H1 (cell line): ENCODE measurements at regions not wholly inside any gene's neighbourhood (a gene's known extent, or its start where the extent isn't known, plus 50 kb on each side); places are given as distances from the start of the nearest gene placed in this dataset.

Experiments
- CTCF ChIA-PET: fragments of 300-600 bp; sonication (Branson Sonifier 250); formaldehyde crosslinking; loops from one replicate; lab custom pipeline; 2021; ENCODE audit not compliant: partially characterized antibody; lab: Charles Lee
- POLR2A ChIA-PET: fragments of 300-600 bp; sonication (Branson Sonifier 250); formaldehyde crosslinking; loops from one replicate; lab custom pipeline; 2021; ENCODE audit warnings: inconsistent platforms; ENCODE audit not compliant: partially characterized antibody; lab: Charles Lee
- DNase-seq, 2 experiments: peaks; one replicate each; pipeline versions ENCODE4 v3.0.0 to v3.0.0-alpha.2; 2010 to 2022; ENCODE audit warnings: low spot score in 2 of 2, low read depth in 1 of 2, mixed read lengths in 1 of 2
- FAIRE-seq: peaks from 2 replicates; lab custom pipeline; 2011; peaks lifted over from hg19 to GRCh38; lab: Jason Lieb, UNC
- H2AFZ ChIP-seq: 2 replicates; pipeline ENCODE4 v1.8.1; 2012; ENCODE audit warnings: low read length, inconsistent platforms
- H2AK5ac ChIP-seq: 2 replicates; pipeline ENCODE4 v1.6.1; 2013; ENCODE audit warnings: low read depth, low read length
- H2BK120ac ChIP-seq: replicated peaks from 2 replicates; pipeline ENCODE3; 2013; ENCODE audit warnings: low read depth, low read length, inconsistent platforms
- H2BK12ac ChIP-seq: 2 replicates; pipeline ENCODE4 v1.6.1; 2013; ENCODE audit warnings: low read depth, low read length
- H2BK15ac ChIP-seq: 2 replicates; pipeline ENCODE4 v1.6.1; 2013; ENCODE audit warnings: low read length
- H2BK20ac ChIP-seq: 2 replicates; pipeline ENCODE4 v1.6.1; 2013; ENCODE audit warnings: low read length
- H2BK5ac ChIP-seq: 2 replicates; pipeline ENCODE4 v1.6.1; 2013; ENCODE audit warnings: low read depth, low read length
- H3K14ac ChIP-seq: 2 replicates; pipeline ENCODE4 v1.6.1; 2013; ENCODE audit warnings: inconsistent platforms; ENCODE audit not compliant: insufficient read length
- H3K18ac ChIP-seq: 2 replicates; pipeline ENCODE4 v1.6.1; 2013; ENCODE audit warnings: low read length; ENCODE audit errors: extremely low read depth
- H3K23ac ChIP-seq: 2 replicates; pipeline ENCODE4 v1.6.1; 2013; ENCODE audit warnings: inconsistent platforms; ENCODE audit not compliant: insufficient read length
- H3K23me2 ChIP-seq: 2 replicates; pipeline ENCODE4 v1.6.1; 2013; ENCODE audit warnings: low read depth, low read length
- H3K27ac ChIP-seq: 2 replicates; pipeline ENCODE4 v1.6.1; 2011; ENCODE audit warnings: low read depth, low read length, inconsistent platforms
- H3K27me3 ChIP-seq, 4 experiments: replicated peaks in 1 of 4; 1 replicate in 1 of 4; 2 replicates in 3 of 4; pipeline versions ENCODE4 v1.6.1 to v1.8.1; 2011 to 2013; ENCODE audit warnings: low read length in 3 of 4, mild to moderate bottlenecking in 3 of 4, inconsistent platforms in 2 of 4, mixed read lengths in 2 of 4, moderate library complexity in 1 of 4; ENCODE audit not compliant: control insufficient read depth in 3 of 4, insufficient read depth in 3 of 4; ENCODE audit errors: extremely low read depth in 1 of 4
- H3K36me3 ChIP-seq, 4 experiments: 2 replicates each; pipeline versions ENCODE4 v1.6.1 to v1.8.1; 2011 to 2013; ENCODE audit warnings: mild to moderate bottlenecking in 4 of 4, low read length in 3 of 4, moderate library complexity in 2 of 4, control low read depth in 1 of 4, inconsistent platforms in 1 of 4; ENCODE audit not compliant: insufficient read depth in 4 of 4, control insufficient read depth in 2 of 4
- H3K4ac ChIP-seq: replicated peaks from 2 replicates; pipeline ENCODE3; 2013; ENCODE audit warnings: low read length, low read depth, mixed read lengths, inconsistent platforms; ENCODE audit not compliant: insufficient read length
- H3K4me1 ChIP-seq, 4 experiments: replicated peaks in 1 of 4; 1 replicate in 1 of 4; 2 replicates in 3 of 4; pipeline versions ENCODE4 v1.6.1 to v1.8.1; 2011 to 2013; ENCODE audit warnings: low read length in 3 of 4, inconsistent platforms in 2 of 4, mixed read lengths in 1 of 4; ENCODE audit not compliant: insufficient read depth in 4 of 4, control insufficient read depth in 3 of 4
- H3K4me2 ChIP-seq, 2 experiments: 2 replicates each; pipeline versions ENCODE4 v1.6.1 to v1.8.1; 2011 to 2013; ENCODE audit warnings: low read depth in 2 of 2, low read length in 2 of 2, control low read depth in 1 of 2, inconsistent platforms in 1 of 2, mild to moderate bottlenecking in 1 of 2; ENCODE audit not compliant: insufficient read depth in 1 of 2
- H3K4me3 ChIP-seq, 4 experiments: fragments of 200-600, 300-600 bp in 1 of 4; sonication (generic), shearing (Covaris generic), sonication (Bioruptor Twin) in 1 of 4; 2 replicates each; pipeline versions ENCODE4 v1.5.1 to v1.8.1; 2011 to 2016; ENCODE audit warnings: low read length in 4 of 4, low read depth in 3 of 4, control low read depth in 2 of 4, inconsistent platforms in 2 of 4, mild to moderate bottlenecking in 2 of 4, mixed read lengths in 1 of 4, moderate library complexity in 1 of 4; ENCODE audit not compliant: insufficient read depth in 2 of 4; ENCODE audit errors: extremely low read depth in 1 of 4
- H3K56ac ChIP-seq: replicated peaks from 2 replicates; pipeline ENCODE3; 2013; ENCODE audit warnings: low read depth, mild to moderate bottlenecking, mixed read lengths, low read length, inconsistent platforms; ENCODE audit not compliant: insufficient read length
- H3K79me1 ChIP-seq: 2 replicates; pipeline ENCODE4 v1.6.1; 2013; ENCODE audit warnings: low read depth, low read length, control low read depth
- H3K79me2 ChIP-seq, 2 experiments: 2 replicates each; pipeline versions ENCODE4 v1.6.1 to v1.8.1; 2012 to 2013; ENCODE audit warnings: low read length in 2 of 2, mild to moderate bottlenecking in 2 of 2, inconsistent platforms in 1 of 2; ENCODE audit not compliant: insufficient read depth in 2 of 2, control insufficient read depth in 1 of 2
- H3K9ac ChIP-seq, 4 experiments: replicated peaks in 1 of 4; 1 replicate in 1 of 4; 2 replicates in 3 of 4; pipeline versions ENCODE4 v1.6.1 to v1.8.1; 2011 to 2013; ENCODE audit warnings: low read depth in 3 of 4, low read length in 3 of 4, control low read depth in 2 of 4, mild to moderate bottlenecking in 2 of 4, moderate library complexity in 2 of 4, inconsistent platforms in 1 of 4; ENCODE audit errors: extremely low read depth in 1 of 4
- H3K9me3 ChIP-seq, 2 experiments: 2 replicates each; pipeline versions ENCODE4 v1.6.1 to v1.8.1; 2012 to 2013; ENCODE audit warnings: mild to moderate bottlenecking in 2 of 2, moderate library complexity in 2 of 2, control low read depth in 1 of 2, inconsistent platforms in 1 of 2, low read depth in 1 of 2, low read length in 1 of 2, mixed read lengths in 1 of 2; ENCODE audit not compliant: insufficient read depth in 2 of 2
- H4K20me1 ChIP-seq, 2 experiments: replicated peaks in 1 of 2; 2 replicates each; pipeline versions ENCODE3 to v1.8.1; 2011 to 2013; ENCODE audit warnings: inconsistent platforms in 2 of 2, low read length in 2 of 2, mild to moderate bottlenecking in 1 of 2; ENCODE audit not compliant: insufficient read depth in 2 of 2, control insufficient read depth in 1 of 2
- H4K5ac ChIP-seq: 2 replicates; pipeline ENCODE4 v1.6.1; 2013; ENCODE audit warnings: low read length, low read depth, mixed read lengths, inconsistent platforms; ENCODE audit not compliant: insufficient read length
- H4K8ac ChIP-seq: 2 replicates; pipeline ENCODE4 v1.8.0; 2013; ENCODE audit warnings: mild to moderate bottlenecking, moderate library complexity, low read length, inconsistent platforms; ENCODE audit not compliant: insufficient read depth; ENCODE audit errors: extremely low read depth
- H4K91ac ChIP-seq: replicated peaks from 2 replicates; pipeline ENCODE3; 2013; ENCODE audit warnings: low read length, mixed read lengths, inconsistent platforms; ENCODE audit not compliant: insufficient read length
- RXRA ChIP-seq: IDR thresholded peaks from 2 replicates; pipeline ENCODE4 v1.6.1; 2011; ENCODE audit warnings: low read depth, mild to moderate bottlenecking, low read length, moderate library complexity; ENCODE audit not compliant: insufficient read depth
- TCF12 ChIP-seq: IDR thresholded peaks from 2 replicates; pipeline ENCODE4 v1.6.1; 2011; ENCODE audit warnings: low read depth, mild to moderate bottlenecking, low read length
- WGBS, 2 experiments: shearing (Covaris generic) in 1 of 2; methylation state at CpG; one replicate each; pipeline versions ENCODE4 v1.1.6 to v1.1.7; 2013 to 2015; ENCODE audit warnings: low lambda C conversion rate in 2 of 2, mixed read lengths in 2 of 2, inconsistent platforms in 1 of 2, low coverage in 1 of 2, missing lambda C conversion rate in 1 of 2; ENCODE audit not compliant: insufficient replicate concordance in 2 of 2, insufficient coverage in 1 of 2, insufficient read length in 1 of 2; ENCODE audit errors: extremely low coverage in 1 of 2, missing lambda C conversion rate in 1 of 2; 5-methylcytosine and 5-hydroxymethylcytosine counted together

GRCh38 chr12:17665839-17666238 lies 424.2 kb downstream of the RERGL start:
- no peak overlapping the region for H2BK12ac ChIP-seq
- no peaks in the 10 kb centered on the region for H3K79me2 ChIP-seq
- ChIA-PET CTCF (interaction anchor here (3.3 kb wide), 1 partner anchor 24 kb away, joined by 16 read pairs; no protein-coding TSS in a partner anchor), POLR2A (no interaction called here)
- no peak overlapping the region for H3K4me2 ChIP-seq
- 95% methylated on average over 9 of the region's 9 CpGs; no CpG with 5 or more reads in 1 of the 2 experiments for WGBS, 2 experiments
- no peaks in the 10 kb centered on the region for H3K79me1 ChIP-seq
- H2BK5ac ChIP-seq: no peak overlapping the region
- no peak overlapping the region for H3K14ac ChIP-seq
- no peak overlapping the region for H4K91ac ChIP-seq
- no peaks in the 10 kb centered on the region for H3K27me3 ChIP-seq
- H3K23me2 ChIP-seq: no peaks in the 10 kb centered on the region
- H3K36me3 ChIP-seq: no peaks in the 10 kb centered on the region
- H2AFZ ChIP-seq: peak overlapping the region; percentile 32; the same call in 1 of the 2 replicates
- no peak overlapping the region for H3K4me3 ChIP-seq
- no peak overlapping the region for H3K56ac ChIP-seq
- H2BK120ac ChIP-seq: no peak overlapping the region
- no peak for TF ChIP-seq RXRA
- TF ChIP-seq TCF12: no peak
- FAIRE-seq: no peak
- H3K9ac ChIP-seq: no peak overlapping the region
- H4K5ac ChIP-seq: no peak overlapping the region
- H4K8ac ChIP-seq: no peak overlapping the region; the same call in 1 of the 2 replicates
- H3K27ac ChIP-seq: no peak overlapping the region
- H3K4ac ChIP-seq: no peak overlapping the region
- DNase-seq: no peak
- 0 out of 2 replicates have a peak overlapping the region, but pooled peaks have one; percentile 24 for H3K18ac ChIP-seq
- H3K23ac ChIP-seq: peak overlapping the region; percentile 15
- no peak overlapping the region for H2BK15ac ChIP-seq
- H4K20me1 ChIP-seq: no peaks in the 10 kb centered on the region
- H2AK5ac ChIP-seq: no peak overlapping the region
- H3K9me3 ChIP-seq: no peaks in the 10 kb centered on the region
- no peak overlapping the region for H2BK20ac ChIP-seq
- no peaks in the 10 kb centered on the region for H3K4me1 ChIP-seq
